Erythroblast (primary cell): ENCODE measurements at regions not wholly inside any gene's neighbourhood (a gene's known extent, or its start where the extent isn't known, plus 50 kb on each side); places are given as distances from the start of the nearest gene placed in this dataset.

Experiments
- GATA1 ChIP-seq: IDR thresholded peaks from 2 replicates; pipeline ENCODE4 v1.6.1; 2011; ENCODE audit warnings: low read depth, mild to moderate bottlenecking, control low read depth, low read length, moderate library complexity
- POLR2A ChIP-seq: IDR thresholded peaks from 2 replicates; pipeline ENCODE4 v1.6.1; 2011; ENCODE audit warnings: mild to moderate bottlenecking, low read length

- TF ChIP-seq POLR2A: no peak
- no peak for TF ChIP-seq GATA1
These were observed 470.3 kb upstream of the FRG2C start for GRCh38 chr3:75193797-75194196.
